GM12878 (cell line): ENCODE measurements at regions not wholly inside any gene's neighbourhood (a gene's known extent, or its start where the extent isn't known, plus 50 kb on each side); places are given as distances from the start of the nearest gene placed in this dataset.
"Not testable (repeated sequence)": the region's sequence is repeated elsewhere in the genome, so short reads cannot be mapped to it uniquely, and the experiment has no call there.

Source experiments
- ATAC-seq: fragments of 200-7000 bp; cut with Tn5 transposase; 3 replicates; pipeline ENCODE4 v1.9.1; 2020; ENCODE audit warnings: mild to moderate bottlenecking, moderate library complexity
- BruUV-seq: library from RNA; stranded (reverse); fragments of 400-500 nt; replicated peaks from 2 replicates; lab custom pipeline; 2021; lab: Mats Ljungman, UMichigan
- CTCF ChIA-PET: fragments of 300-600 bp; sonication (Branson Sonifier 250); formaldehyde crosslinking; extraction: SDS; loops from one replicate; lab custom pipeline; 2021; ENCODE audit warnings: inconsistent platforms; lab: Yijun Ruan, JAX
- POLR2A ChIA-PET: fragments of 350-600 bp; formaldehyde crosslinking; extraction: SDS; loops from one replicate; lab custom pipeline; 2021; ENCODE audit warnings: inconsistent platforms; lab: Charles Lee
- RAD21 ChIA-PET: fragments of 300-600 bp; sonication (Branson Sonifier 250); formaldehyde crosslinking; loops from one replicate; lab custom pipeline; 2023; ENCODE audit warnings: antibody characterized with exemption; ENCODE audit not compliant: unreplicated experiment; lab: Charles Lee
- SMC1A ChIA-PET: fragments of 300-600 bp; sonication (Branson Sonifier 250); formaldehyde crosslinking; loops from one replicate; lab custom pipeline; 2023; ENCODE audit not compliant: unreplicated experiment, uncharacterized antibody; lab: Charles Lee
- DNase-seq: peaks from one replicate; pipeline ENCODE4 v3.0.0-alpha.2; 2011; ENCODE audit warnings: low read depth, low spot score
- FAIRE-seq: peaks from 3 replicates; lab custom pipeline; 2011; peaks lifted over from hg19 to GRCh38; lab: Jason Lieb, UNC
- H2AFZ ChIP-seq: 2 replicates; pipeline ENCODE4 v1.6.0; 2011; ENCODE audit warnings: low read depth, low read length, control low read depth; ENCODE audit not compliant: control insufficient read depth
- H3K27ac ChIP-seq: 2 replicates; pipeline ENCODE4 v1.5.1; 2011; ENCODE audit warnings: control low read depth; ENCODE audit not compliant: control insufficient read depth, insufficient read depth
- H3K27me3 ChIP-seq, 2 experiments: replicated peaks in 1 of 2; 2 replicates each; pipeline versions ENCODE4 v1.6.0 to v1.6.1; 2011; ENCODE audit warnings: low read length in 1 of 2; ENCODE audit not compliant: control insufficient read depth in 2 of 2, insufficient read depth in 2 of 2
- H3K36me3 ChIP-seq, 2 experiments: 2 replicates each; pipeline ENCODE4 v1.5.1; 2011; ENCODE audit warnings: low read length in 1 of 2; ENCODE audit not compliant: control insufficient read depth in 2 of 2, insufficient read depth in 2 of 2
- H3K4me1 ChIP-seq: 2 replicates; pipeline ENCODE4 v1.6.1; 2011; ENCODE audit warnings: mild to moderate bottlenecking, low read length, moderate library complexity, mixed read lengths; ENCODE audit not compliant: control insufficient read depth, insufficient read depth
- H3K4me2 ChIP-seq: 2 replicates; pipeline ENCODE4 v1.6.0; 2011; ENCODE audit warnings: control low read depth; ENCODE audit not compliant: control insufficient read depth, insufficient read depth
- H3K4me3 ChIP-seq: fragments of 200-600 bp; sonication (generic); 2 replicates; pipeline ENCODE4 v1.5.1; 2016
- H3K79me2 ChIP-seq: 2 replicates; pipeline ENCODE4 v1.6.0; 2011; ENCODE audit warnings: low read length; ENCODE audit not compliant: control insufficient read depth, insufficient read depth
- H3K9ac ChIP-seq: 2 replicates; pipeline ENCODE4 v1.8.0; 2011; ENCODE audit warnings: low read length, control low read depth, mixed read lengths; ENCODE audit not compliant: control insufficient read depth, insufficient read depth
- H3K9me3 ChIP-seq: replicated peaks from 3 replicates; pipeline ENCODE4 v1.5.1; 2011; ENCODE audit warnings: mild to moderate bottlenecking, low read length; ENCODE audit not compliant: control insufficient read depth, insufficient read depth
- H4K20me1 ChIP-seq: 2 replicates; pipeline ENCODE4 v1.6.0; 2011; ENCODE audit not compliant: control insufficient read depth, insufficient read depth
- BRCA1 ChIP-seq: IDR thresholded peaks from 2 replicates; pipeline ENCODE4 v1.6.1; 2011; ENCODE audit warnings: low read depth, low read length, improper control_type of control experiment
- DPF2 ChIP-seq: fragments of 450-650 bp; IDR thresholded peaks from 2 replicates; pipeline ENCODE4 v1.6.1; 2017; ENCODE audit warnings: mild to moderate bottlenecking
- E2F8 ChIP-seq: fragments of 450-650 bp; IDR thresholded peaks from 2 replicates; pipeline ENCODE4 v1.6.1; 2018; ENCODE audit warnings: mild to moderate bottlenecking, low read depth, moderate library complexity; ENCODE audit not compliant: partially characterized antibody
- FOXM1 ChIP-seq: IDR thresholded peaks from 2 replicates; pipeline ENCODE4 v1.6.1; 2012; ENCODE audit warnings: low read depth, mild to moderate bottlenecking, inconsistent platforms, low read length, moderate library complexity
- IRF4 ChIP-seq: IDR thresholded peaks from 2 replicates; pipeline ENCODE4 v1.6.1; 2011; ENCODE audit warnings: low read depth, low read length
- STAT3 ChIP-seq: IDR thresholded peaks from 2 replicates; pipeline ENCODE4 v1.6.1; 2011; ENCODE audit warnings: low read depth, low read length, improper control_type of control experiment
- ZNF687 ChIP-seq: fragments of 450-650 bp; IDR thresholded peaks from 2 replicates; pipeline ENCODE4 v1.6.1; 2017; ENCODE audit warnings: mild to moderate bottlenecking, moderate library complexity
- WGBS: methylation state at CpG from one replicate; pipeline ENCODE4 v1.1.6; 2016; ENCODE audit warnings: low lambda C conversion rate; ENCODE audit not compliant: insufficient replicate concordance, insufficient coverage; ENCODE audit errors: missing lambda C conversion rate; 5-methylcytosine and 5-hydroxymethylcytosine counted together
- in situ Hi-C: fragments of 300-500 bp; cut with MboI; formaldehyde crosslinking; loops from 9 replicates; pipeline ENCODE4 v1.14.3; 2018; ENCODE audit warnings: mixed read lengths
- intact Hi-C: fragments of 100-400 bp; cut with micrococcal nuclease; formaldehyde crosslinking; loops from one replicate; pipeline ENCODE4 v1.14.2; 2022; ENCODE audit not compliant: unreplicated experiment
- TF ChIP-seq, protein P1 (sequence below): fragments of 150-350 bp; IDR thresholded peaks from 2 replicates; pipeline ENCODE4 v1.6.1; 2014; ENCODE audit warnings: mild to moderate bottlenecking, low read depth, low read length

DNA sequence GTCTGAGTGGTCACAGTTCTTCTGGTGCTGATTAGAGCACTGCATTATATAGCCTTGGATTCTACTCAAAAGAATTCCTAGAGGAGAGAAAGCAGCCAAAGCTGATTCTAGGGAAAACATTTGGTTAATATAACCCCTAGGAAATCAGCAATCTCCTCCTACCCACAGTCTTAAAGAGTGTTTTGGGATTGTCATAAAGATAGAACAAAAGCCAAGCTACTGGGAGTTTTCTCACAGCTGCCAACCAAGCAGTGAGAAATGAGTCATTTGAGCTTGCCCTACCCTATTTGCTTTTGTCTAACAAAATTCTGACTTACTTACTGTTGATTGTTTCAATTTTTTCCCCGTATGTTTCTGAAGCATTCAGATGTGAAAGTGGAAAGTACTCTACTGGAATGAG, 469.3 kb downstream of the PLCL1 start (continued):
- TF ChIP-seq ZNF687: no peak
- no peak for TF ChIP-seq DPF2
- no peak for TF ChIP-seq FOXM1
- no peak for TF ChIP-seq BRCA1
- TF ChIP-seq IRF4: no peak
- TF ChIP-seq, protein P1, sequence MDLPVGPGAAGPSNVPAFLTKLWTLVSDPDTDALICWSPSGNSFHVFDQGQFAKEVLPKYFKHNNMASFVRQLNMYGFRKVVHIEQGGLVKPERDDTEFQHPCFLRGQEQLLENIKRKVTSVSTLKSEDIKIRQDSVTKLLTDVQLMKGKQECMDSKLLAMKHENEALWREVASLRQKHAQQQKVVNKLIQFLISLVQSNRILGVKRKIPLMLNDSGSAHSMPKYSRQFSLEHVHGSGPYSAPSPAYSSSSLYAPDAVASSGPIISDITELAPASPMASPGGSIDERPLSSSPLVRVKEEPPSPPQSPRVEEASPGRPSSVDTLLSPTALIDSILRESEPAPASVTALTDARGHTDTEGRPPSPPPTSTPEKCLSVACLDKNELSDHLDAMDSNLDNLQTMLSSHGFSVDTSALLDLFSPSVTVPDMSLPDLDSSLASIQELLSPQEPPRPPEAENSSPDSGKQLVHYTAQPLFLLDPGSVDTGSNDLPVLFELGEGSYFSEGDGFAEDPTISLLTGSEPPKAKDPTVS: no peak
- TF ChIP-seq STAT3: no peak
- TF ChIP-seq E2F8: no peak
- TF ChIP-seq, all 136 proteins: peak for 0

DNA sequence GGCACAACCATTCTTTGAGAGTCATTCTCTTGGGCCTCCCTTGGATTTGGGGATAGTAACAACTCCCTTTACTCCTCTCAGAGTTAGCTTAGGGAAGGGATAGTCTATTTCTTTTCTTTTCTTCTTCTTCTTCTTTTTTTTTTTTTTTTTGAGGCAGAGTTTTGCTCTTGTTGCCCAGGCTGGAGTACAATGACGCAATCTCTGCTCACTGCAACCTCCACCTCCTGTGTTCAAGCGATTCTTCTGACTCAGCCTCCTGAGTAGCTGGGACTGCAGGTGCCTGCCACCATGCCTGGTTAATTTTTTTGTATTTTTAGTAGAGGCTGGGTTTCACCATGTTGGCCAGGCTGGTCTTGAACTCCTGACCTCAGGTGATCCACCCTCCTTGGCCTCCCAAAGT, 465.8 kb downstream of the PLCL1 start:
- H3K27me3 ChIP-seq, H3K4me2 ChIP-seq, intact Hi-C loops, SMC1A ChIA-PET, H2AFZ ChIP-seq, POLR2A ChIA-PET, CTCF ChIA-PET, H3K4me1 ChIP-seq, H3K27ac ChIP-seq, in situ Hi-C loops, H3K9me3 ChIP-seq, H3K4me3 ChIP-seq, RAD21 ChIA-PET, H3K79me2 ChIP-seq, H3K9ac ChIP-seq, H4K20me1 ChIP-seq, FAIRE-seq, ATAC-seq, DNase-seq, BruUV-seq, H3K36me3 ChIP-seq: not testable (repeated sequence)
- 0% methylated on average over 1 of the region's 2 CpGs for WGBS
